GM12878 (cell line): ENCODE measurements at regions not wholly inside any gene's neighbourhood (a gene's known extent, or its start where the extent isn't known, plus 50 kb on each side); places are given as distances from the start of the nearest gene placed in this dataset.

ENCODE experiments used
- ATAC-seq: fragments of 200-7000 bp; cut with Tn5 transposase; 3 replicates; pipeline ENCODE4 v1.9.1; 2020; ENCODE audit warnings: mild to moderate bottlenecking, moderate library complexity
- BruUV-seq: library from RNA; stranded (reverse); fragments of 400-500 nt; replicated peaks from 2 replicates; lab custom pipeline; 2021; lab: Mats Ljungman, UMichigan
- CTCF ChIA-PET: fragments of 300-600 bp; sonication (Branson Sonifier 250); formaldehyde crosslinking; extraction: SDS; loops from one replicate; lab custom pipeline; 2021; ENCODE audit warnings: inconsistent platforms; lab: Yijun Ruan, JAX
- POLR2A ChIA-PET: fragments of 350-600 bp; formaldehyde crosslinking; extraction: SDS; loops from one replicate; lab custom pipeline; 2021; ENCODE audit warnings: inconsistent platforms; lab: Charles Lee
- RAD21 ChIA-PET: fragments of 300-600 bp; sonication (Branson Sonifier 250); formaldehyde crosslinking; loops from one replicate; lab custom pipeline; 2023; ENCODE audit warnings: antibody characterized with exemption; ENCODE audit not compliant: unreplicated experiment; lab: Charles Lee
- SMC1A ChIA-PET: fragments of 300-600 bp; sonication (Branson Sonifier 250); formaldehyde crosslinking; loops from one replicate; lab custom pipeline; 2023; ENCODE audit not compliant: unreplicated experiment, uncharacterized antibody; lab: Charles Lee
- DNase-seq: peaks from one replicate; pipeline ENCODE4 v3.0.0-alpha.2; 2011; ENCODE audit warnings: low read depth, low spot score
- FAIRE-seq: peaks from 3 replicates; lab custom pipeline; 2011; peaks lifted over from hg19 to GRCh38; lab: Jason Lieb, UNC
- H2AFZ ChIP-seq: 2 replicates; pipeline ENCODE4 v1.6.0; 2011; ENCODE audit warnings: low read depth, low read length, control low read depth; ENCODE audit not compliant: control insufficient read depth
- H3K27ac ChIP-seq: 2 replicates; pipeline ENCODE4 v1.5.1; 2011; ENCODE audit warnings: control low read depth; ENCODE audit not compliant: control insufficient read depth, insufficient read depth
- H3K27me3 ChIP-seq, 2 experiments: replicated peaks in 1 of 2; 2 replicates each; pipeline versions ENCODE4 v1.6.0 to v1.6.1; 2011; ENCODE audit warnings: low read length in 1 of 2; ENCODE audit not compliant: control insufficient read depth in 2 of 2, insufficient read depth in 2 of 2
- H3K36me3 ChIP-seq, 2 experiments: 2 replicates each; pipeline ENCODE4 v1.5.1; 2011; ENCODE audit warnings: low read length in 1 of 2; ENCODE audit not compliant: control insufficient read depth in 2 of 2, insufficient read depth in 2 of 2
- H3K4me1 ChIP-seq: 2 replicates; pipeline ENCODE4 v1.6.1; 2011; ENCODE audit warnings: mild to moderate bottlenecking, low read length, moderate library complexity, mixed read lengths; ENCODE audit not compliant: control insufficient read depth, insufficient read depth
- H3K4me2 ChIP-seq: 2 replicates; pipeline ENCODE4 v1.6.0; 2011; ENCODE audit warnings: control low read depth; ENCODE audit not compliant: control insufficient read depth, insufficient read depth
- H3K4me3 ChIP-seq: fragments of 200-600 bp; sonication (generic); 2 replicates; pipeline ENCODE4 v1.5.1; 2016
- H3K79me2 ChIP-seq: 2 replicates; pipeline ENCODE4 v1.6.0; 2011; ENCODE audit warnings: low read length; ENCODE audit not compliant: control insufficient read depth, insufficient read depth
- H3K9ac ChIP-seq: 2 replicates; pipeline ENCODE4 v1.8.0; 2011; ENCODE audit warnings: low read length, control low read depth, mixed read lengths; ENCODE audit not compliant: control insufficient read depth, insufficient read depth
- H3K9me3 ChIP-seq: replicated peaks from 3 replicates; pipeline ENCODE4 v1.5.1; 2011; ENCODE audit warnings: mild to moderate bottlenecking, low read length; ENCODE audit not compliant: control insufficient read depth, insufficient read depth
- H4K20me1 ChIP-seq: 2 replicates; pipeline ENCODE4 v1.6.0; 2011; ENCODE audit not compliant: control insufficient read depth, insufficient read depth
- TBL1XR1 ChIP-seq: IDR thresholded peaks from 2 replicates; pipeline ENCODE4 v1.6.1; 2012; ENCODE audit warnings: low read depth, low read length, improper control_type of control experiment
- YY1 ChIP-seq: IDR thresholded peaks from 2 replicates; pipeline ENCODE4 v1.6.1; 2011; ENCODE audit warnings: low read depth, mild to moderate bottlenecking, low read length
- WGBS: methylation state at CpG from one replicate; pipeline ENCODE4 v1.1.6; 2016; ENCODE audit warnings: low lambda C conversion rate; ENCODE audit not compliant: insufficient replicate concordance, insufficient coverage; ENCODE audit errors: missing lambda C conversion rate; 5-methylcytosine and 5-hydroxymethylcytosine counted together
- in situ Hi-C: fragments of 300-500 bp; cut with MboI; formaldehyde crosslinking; loops from 9 replicates; pipeline ENCODE4 v1.14.3; 2018; ENCODE audit warnings: mixed read lengths
- intact Hi-C: fragments of 100-400 bp; cut with micrococcal nuclease; formaldehyde crosslinking; loops from one replicate; pipeline ENCODE4 v1.14.2; 2022; ENCODE audit not compliant: unreplicated experiment
- TF ChIP-seq, protein P1 (sequence below): IDR thresholded peaks from 2 replicates; pipeline ENCODE4 v1.6.1; 2012; ENCODE audit warnings: improper control_type of control experiment, low read depth, low read length; ENCODE audit not compliant: insufficient replicate concordance

DNA sequence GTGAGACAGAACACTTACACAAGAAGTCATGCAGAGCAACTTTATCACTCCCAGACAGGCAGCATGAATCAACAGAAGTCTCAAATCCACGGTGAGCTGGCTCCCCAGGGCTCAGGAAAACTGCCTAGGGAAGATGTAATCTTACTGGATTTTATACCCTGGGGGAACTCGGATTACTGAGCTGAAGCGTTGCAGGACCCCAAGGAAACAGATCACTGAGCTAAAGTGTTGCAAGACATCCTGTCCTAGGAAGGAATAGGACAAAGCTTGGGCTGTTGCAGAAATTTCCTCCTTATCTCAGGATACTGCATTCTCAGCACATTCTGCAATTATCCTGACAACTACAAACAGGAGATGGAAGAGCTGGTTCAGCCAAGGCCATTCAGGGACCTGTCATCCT is 224.8 kb downstream of the TFAP2A start:
- ChIA-PET POLR2A (no interaction called here), RAD21 (no interaction called here), SMC1A (no interaction called here), CTCF (interaction anchor here (1.3 kb wide), 1 partner anchor 11 kb away, joined by 3 read pairs; no protein-coding TSS in a partner anchor)
- ATAC-seq (no peak), FAIRE-seq (no peak), DNase-seq (no peak)
- no TSS peak for BruUV-seq
- Histone ChIP-seq H3K9ac (no peak overlapping the region), H3K36me3 (no peaks in the 10 kb centered on the region), H3K9me3 (no peaks in the 10 kb centered on the region), H3K27ac (no peak overlapping the region), H3K4me2 (no peak overlapping the region), H4K20me1 (no peaks in the 10 kb centered on the region), H3K79me2 (no peaks in the 10 kb centered on the region), H3K4me3 (no peak overlapping the region), H3K4me1 (no peaks in the 10 kb centered on the region), H3K27me3 (no peaks in the 10 kb centered on the region)
- in situ Hi-C loops (no loop called here), intact Hi-C loops (no loop called here)
- WGBS: 2% methylated on average over 3 of the region's 3 CpGs
- TF ChIP-seq YY1 (no peak), TBL1XR1 (no peak)
- TF ChIP-seq, protein P1, sequence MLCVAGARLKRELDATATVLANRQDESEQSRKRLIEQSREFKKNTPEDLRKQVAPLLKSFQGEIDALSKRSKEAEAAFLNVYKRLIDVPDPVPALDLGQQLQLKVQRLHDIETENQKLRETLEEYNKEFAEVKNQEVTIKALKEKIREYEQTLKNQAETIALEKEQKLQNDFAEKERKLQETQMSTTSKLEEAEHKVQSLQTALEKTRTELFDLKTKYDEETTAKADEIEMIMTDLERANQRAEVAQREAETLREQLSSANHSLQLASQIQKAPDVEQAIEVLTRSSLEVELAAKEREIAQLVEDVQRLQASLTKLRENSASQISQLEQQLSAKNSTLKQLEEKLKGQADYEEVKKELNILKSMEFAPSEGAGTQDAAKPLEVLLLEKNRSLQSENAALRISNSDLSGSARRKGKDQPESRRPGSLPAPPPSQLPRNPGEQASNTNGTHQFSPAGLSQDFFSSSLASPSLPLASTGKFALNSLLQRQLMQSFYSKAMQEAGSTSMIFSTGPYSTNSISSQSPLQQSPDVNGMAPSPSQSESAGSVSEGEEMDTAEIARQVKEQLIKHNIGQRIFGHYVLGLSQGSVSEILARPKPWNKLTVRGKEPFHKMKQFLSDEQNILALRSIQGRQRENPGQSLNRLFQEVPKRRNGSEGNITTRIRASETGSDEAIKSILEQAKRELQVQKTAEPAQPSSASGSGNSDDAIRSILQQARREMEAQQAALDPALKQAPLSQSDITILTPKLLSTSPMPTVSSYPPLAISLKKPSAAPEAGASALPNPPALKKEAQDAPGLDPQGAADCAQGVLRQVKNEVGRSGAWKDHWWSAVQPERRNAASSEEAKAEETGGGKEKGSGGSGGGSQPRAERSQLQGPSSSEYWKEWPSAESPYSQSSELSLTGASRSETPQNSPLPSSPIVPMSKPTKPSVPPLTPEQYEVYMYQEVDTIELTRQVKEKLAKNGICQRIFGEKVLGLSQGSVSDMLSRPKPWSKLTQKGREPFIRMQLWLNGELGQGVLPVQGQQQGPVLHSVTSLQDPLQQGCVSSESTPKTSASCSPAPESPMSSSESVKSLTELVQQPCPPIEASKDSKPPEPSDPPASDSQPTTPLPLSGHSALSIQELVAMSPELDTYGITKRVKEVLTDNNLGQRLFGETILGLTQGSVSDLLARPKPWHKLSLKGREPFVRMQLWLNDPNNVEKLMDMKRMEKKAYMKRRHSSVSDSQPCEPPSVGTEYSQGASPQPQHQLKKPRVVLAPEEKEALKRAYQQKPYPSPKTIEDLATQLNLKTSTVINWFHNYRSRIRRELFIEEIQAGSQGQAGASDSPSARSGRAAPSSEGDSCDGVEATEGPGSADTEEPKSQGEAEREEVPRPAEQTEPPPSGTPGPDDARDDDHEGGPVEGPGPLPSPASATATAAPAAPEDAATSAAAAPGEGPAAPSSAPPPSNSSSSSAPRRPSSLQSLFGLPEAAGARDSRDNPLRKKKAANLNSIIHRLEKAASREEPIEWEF: no peak
- TF ChIP-seq, all 136 proteins: peak for 0
- no peak overlapping the region for H2AFZ ChIP-seq
